MCF 10A (cell line): ENCODE measurements at regions not wholly inside any gene's neighbourhood (a gene's known extent, or its start where the extent isn't known, plus 50 kb on each side); places are given as distances from the start of the nearest gene placed in this dataset.

Experiments used
- BruUV-seq: library from RNA; stranded (reverse); fragments of 400-500 nt; replicated peaks from 2 replicates; lab custom pipeline; 2021; lab: Mats Ljungman, UMichigan
- CTCF ChIA-PET: fragments of 300-600 bp; sonication (Branson Sonifier 250); formaldehyde crosslinking; extraction: SDS; loops from one replicate; lab custom pipeline; 2021; ENCODE audit warnings: antibody characterized with exemption, inconsistent platforms; lab: Yijun Ruan, JAX
- POLR2A ChIA-PET: fragments of 300-600, 350-650 bp; sonication (Branson Sonifier 250); formaldehyde crosslinking; extraction: SDS; loops from one replicate; lab custom pipeline; 2020; ENCODE audit warnings: antibody characterized with exemption, inconsistent platforms; lab: Yijun Ruan, JAX
- DNase-seq: peaks from one replicate; pipeline ENCODE4 v3.0.0-alpha.2; 2018; ENCODE audit not compliant: unreplicated experiment
- H3K27ac Mint-ChIP-seq: one replicate; pipeline ENCODE4 v1.8.0; 2022; ENCODE audit warnings: mild to moderate bottlenecking, low read depth, mixed read lengths; ENCODE audit not compliant: unreplicated experiment
- H3K27me3 Mint-ChIP-seq: one replicate; pipeline ENCODE4 v1.8.0; 2022; ENCODE audit warnings: mixed read lengths; ENCODE audit not compliant: insufficient read depth, unreplicated experiment
- H3K36me3 Mint-ChIP-seq: one replicate; pipeline ENCODE4 v1.8.0; 2022; ENCODE audit warnings: mild to moderate bottlenecking, moderate library complexity, mixed read lengths; ENCODE audit not compliant: insufficient read depth, unreplicated experiment
- H3K4me1 Mint-ChIP-seq: one replicate; pipeline ENCODE4 v1.8.0; 2022; ENCODE audit warnings: mixed read lengths; ENCODE audit not compliant: insufficient read depth, unreplicated experiment
- H3K4me3 Mint-ChIP-seq: one replicate; pipeline ENCODE4 v1.8.0; 2022; ENCODE audit warnings: mild to moderate bottlenecking, moderate library complexity, mixed read lengths; ENCODE audit not compliant: unreplicated experiment
- H3K9me3 Mint-ChIP-seq: one replicate; pipeline ENCODE4 v1.8.0; 2022; ENCODE audit warnings: mixed read lengths; ENCODE audit not compliant: unreplicated experiment
- CTCF ChIP-seq: fragments of 200-600 bp; IDR thresholded peaks from one replicate; pipeline ENCODE4 v1.8.0; 2022; ENCODE audit warnings: antibody characterized with exemption, mild to moderate bottlenecking; ENCODE audit not compliant: unreplicated experiment
- intact Hi-C: fragments of 100-400 bp; cut with micrococcal nuclease; formaldehyde crosslinking; loops from 2 replicates; pipeline ENCODE4 v1.14.1; 2022

- TF ChIP-seq CTCF: no peak
- intact Hi-C loops: loop anchor here (1.0 to 2.0 kb wide), 2 partner anchors 65 to 795 kb away; no protein-coding TSS in a partner anchor
- Mint-ChIP-seq H3K36me3 (no peaks in the 10 kb centered on the region), H3K4me3 (no peak overlapping the region), H3K4me1 (peaks cover 3% of the 10 kb centered on the region), H3K9me3 (no peaks in the 10 kb centered on the region), H3K27me3 (no peaks in the 10 kb centered on the region), H3K27ac (no peak overlapping the region)
- no peak for DNase-seq
- POLR2A ChIA-PET: no interaction called here
- no TSS peak for BruUV-seq
- CTCF ChIA-PET: interaction anchor here (0.8 to 16.2 kb wide), 7 partner anchors 12 to 75 kb away, joined by 3 to 243 read pairs (median 6); no protein-coding TSS in a partner anchor
Observed at GRCh38 chr4:77305766-77306165, 148.8 kb downstream of the CCNG2 start.

GRCh38 chr4:77306496-77306895 lies 149.5 kb downstream of the CCNG2 start:
- Mint-ChIP-seq H3K9me3 (no peaks in the 10 kb centered on the region), H3K27me3 (no peaks in the 10 kb centered on the region), H3K27ac (no peak overlapping the region), H3K36me3 (no peaks in the 10 kb centered on the region), H3K4me1 (peaks cover 7% of the 10 kb centered on the region), H3K4me3 (no peak overlapping the region)
- no TSS peak for BruUV-seq
- CTCF ChIA-PET: interaction anchor here (0.6 to 16.2 kb wide), 10 partner anchors 13 to 211 kb away, joined by 3 to 243 read pairs (median 6); no protein-coding TSS in a partner anchor
- no peak for DNase-seq
- TF ChIP-seq CTCF: no peak
- intact Hi-C loops: loop anchor here (2.0 kb wide), 1 partner anchor 796 kb away; no protein-coding TSS in a partner anchor
- POLR2A ChIA-PET: no interaction called here

GRCh38 chr4:77308843-77309242 lies 151.8 kb downstream of the CCNG2 start:
- CTCF ChIA-PET: interaction anchor here (0.6 to 16.2 kb wide), 32 partner anchors 10 to 483 kb away, joined by 3 to 243 read pairs (median 4); no protein-coding TSS in a partner anchor
- intact Hi-C loops: loop anchor here (1.0 kb wide), 2 partner anchors 49 to 69 kb away; no protein-coding TSS in a partner anchor
- POLR2A ChIA-PET: interaction anchor here (2.3 kb wide), 1 partner anchor 68 kb away, joined by 8 read pairs; no protein-coding TSS in a partner anchor
- H3K36me3 Mint-ChIP-seq: no peaks in the 10 kb centered on the region
- peak; percentile 62 for DNase-seq
- TF ChIP-seq CTCF: peak; percentile 52
- BruUV-seq: no TSS peak
- no peak overlapping the region for H3K4me3 Mint-ChIP-seq
- no peaks in the 10 kb centered on the region for H3K27me3 Mint-ChIP-seq
- no peak overlapping the region for H3K27ac Mint-ChIP-seq
- no peaks in the 10 kb centered on the region for H3K9me3 Mint-ChIP-seq
- H3K4me1 Mint-ChIP-seq: peaks cover 7% of the 10 kb centered on the region

- CTCF ChIA-PET: interaction anchor here (0.6 to 16.2 kb wide), 15 partner anchors 10 to 214 kb away, joined by 3 to 243 read pairs (median 7); no protein-coding TSS in a partner anchor
Observed at GRCh38 chr4:77309496-77309895, 152.5 kb downstream of the CCNG2 start.

More at GRCh38 chr4:77309496-77309895, 152.5 kb downstream of the CCNG2 start:
- Mint-ChIP-seq H3K4me3 (no peak overlapping the region), H3K4me1 (peaks cover 7% of the 10 kb centered on the region), H3K27ac (no peak overlapping the region), H3K36me3 (no peaks in the 10 kb centered on the region), H3K9me3 (no peaks in the 10 kb centered on the region), H3K27me3 (no peaks in the 10 kb centered on the region)
- no peak for DNase-seq
- no TSS peak for BruUV-seq
- intact Hi-C loops: loop anchor here (1.0 kb wide), 2 partner anchors 49 to 69 kb away; no protein-coding TSS in a partner anchor
- POLR2A ChIA-PET: interaction anchor here (2.3 kb wide), 1 partner anchor 69 kb away, joined by 8 read pairs; no protein-coding TSS in a partner anchor
- no peak for TF ChIP-seq CTCF
